HG03342 (cell line): ENCODE measurements at regions not wholly inside any gene's neighbourhood (a gene's known extent, or its start where the extent isn't known, plus 50 kb on each side); places are given as distances from the start of the nearest gene placed in this dataset.
"Not testable (repeated sequence)": the region's sequence is repeated elsewhere in the genome, so short reads cannot be mapped to it uniquely, and the experiment has no call there.

Experiments used
- ATAC-seq: cut with Tn5 transposase; IDR thresholded peaks from one replicate; pipeline ENCODE4 v1.9.1; 2021; ENCODE audit warnings: mild to moderate bottlenecking, moderate library complexity; ENCODE audit not compliant: unreplicated experiment

DNA sequence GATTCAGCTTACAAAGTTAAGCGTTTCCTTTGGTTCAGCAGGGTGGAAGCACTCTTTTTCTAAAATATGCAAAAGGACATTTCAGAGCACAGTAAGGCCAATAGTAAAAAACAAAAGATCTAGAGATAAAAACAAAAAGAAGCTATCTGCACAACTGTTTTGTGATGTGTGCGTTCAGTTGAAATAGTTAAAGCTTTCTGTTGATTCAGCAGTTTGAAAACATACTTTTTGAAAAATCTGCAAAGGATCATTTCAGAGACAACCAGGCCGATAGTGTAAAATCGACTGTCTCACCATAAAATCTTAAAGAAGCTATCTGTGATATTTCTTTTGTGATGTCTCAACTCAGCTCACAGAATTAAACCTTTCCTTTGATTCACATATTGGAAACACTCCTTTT is 300.0 kb upstream of the ALG10B start:
- no peak for ATAC-seq

DNA sequence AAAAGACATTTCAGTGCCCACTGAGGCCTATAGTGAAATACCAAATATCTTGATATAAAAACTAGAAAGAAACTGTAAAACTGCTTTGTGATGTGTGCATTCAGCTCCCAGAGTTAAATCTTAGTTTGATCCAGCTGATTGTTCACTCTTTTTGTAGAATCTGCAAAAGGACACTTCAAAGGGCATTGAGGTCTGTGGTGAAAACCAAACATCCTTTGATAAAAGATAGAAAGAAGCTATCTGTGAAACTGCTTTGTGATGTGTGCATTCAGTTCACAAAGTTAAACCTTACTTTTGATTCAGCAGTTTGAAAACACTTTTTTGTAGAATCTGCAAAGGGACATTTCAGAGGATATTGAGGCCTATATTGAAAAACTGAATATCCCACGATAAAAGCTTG is 290.7 kb upstream of the ALG10B start:
- ATAC-seq: no peak

DNA sequence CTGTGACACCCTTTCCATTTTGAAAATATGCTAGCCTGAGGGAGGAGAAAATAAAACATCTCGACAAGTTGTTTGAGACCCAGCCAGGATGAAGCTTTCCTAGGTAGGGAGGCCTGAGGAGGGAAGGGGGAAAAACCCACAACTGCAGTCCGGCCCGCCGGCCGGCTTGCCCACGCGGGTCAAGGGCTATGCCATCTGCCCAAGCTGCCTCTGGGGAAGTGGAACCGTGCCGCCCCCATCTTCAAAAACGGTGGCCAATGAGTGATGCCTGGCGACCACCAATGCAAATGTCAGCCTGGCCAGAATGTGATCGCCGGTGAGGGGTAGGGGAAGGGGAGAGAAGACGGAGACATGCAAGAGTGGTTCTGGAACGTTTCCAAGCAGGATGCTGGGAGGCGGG is 263.5 kb upstream of the ALG10B start:
- ATAC-seq: no peak

DNA sequence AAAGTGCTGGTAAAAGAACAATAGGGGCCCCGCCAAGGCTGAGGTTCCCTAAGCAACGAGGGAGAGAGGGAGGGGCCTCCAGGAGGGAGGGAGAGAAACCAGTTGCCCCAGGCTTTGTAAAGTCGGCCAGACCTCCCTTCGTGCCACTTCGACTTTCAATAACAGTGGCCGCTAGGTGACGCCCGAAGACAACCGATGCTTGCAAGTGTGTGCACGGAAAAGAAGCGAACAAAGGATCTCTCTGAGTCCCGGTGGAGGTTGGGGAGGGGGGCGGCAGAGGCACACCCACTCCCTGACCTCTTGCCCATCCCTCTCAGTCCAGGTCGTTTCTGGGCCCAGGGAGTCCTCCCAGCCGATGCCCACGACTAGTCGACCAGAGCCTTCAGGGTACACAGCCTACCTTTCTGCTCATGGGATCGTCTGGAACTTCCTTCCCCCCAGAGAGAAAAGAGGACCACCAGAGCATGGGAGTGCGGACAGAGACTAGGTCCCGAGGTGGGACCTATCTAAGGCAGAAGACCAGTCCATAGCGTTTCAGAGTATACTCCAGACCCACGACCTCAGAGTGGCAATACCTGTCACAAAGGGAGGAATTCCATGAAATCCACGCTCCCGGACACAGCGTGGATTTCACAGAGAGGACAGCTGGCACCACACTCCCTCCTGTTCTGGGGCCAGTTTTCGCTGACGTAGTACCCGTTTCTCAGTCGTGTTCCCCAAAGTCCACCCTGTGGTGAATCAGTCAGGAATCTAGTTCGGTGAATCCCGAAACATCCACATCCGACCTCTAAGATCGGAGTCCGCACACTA is 262.7 kb upstream of the ALG10B start:
- no peak for ATAC-seq

DNA sequence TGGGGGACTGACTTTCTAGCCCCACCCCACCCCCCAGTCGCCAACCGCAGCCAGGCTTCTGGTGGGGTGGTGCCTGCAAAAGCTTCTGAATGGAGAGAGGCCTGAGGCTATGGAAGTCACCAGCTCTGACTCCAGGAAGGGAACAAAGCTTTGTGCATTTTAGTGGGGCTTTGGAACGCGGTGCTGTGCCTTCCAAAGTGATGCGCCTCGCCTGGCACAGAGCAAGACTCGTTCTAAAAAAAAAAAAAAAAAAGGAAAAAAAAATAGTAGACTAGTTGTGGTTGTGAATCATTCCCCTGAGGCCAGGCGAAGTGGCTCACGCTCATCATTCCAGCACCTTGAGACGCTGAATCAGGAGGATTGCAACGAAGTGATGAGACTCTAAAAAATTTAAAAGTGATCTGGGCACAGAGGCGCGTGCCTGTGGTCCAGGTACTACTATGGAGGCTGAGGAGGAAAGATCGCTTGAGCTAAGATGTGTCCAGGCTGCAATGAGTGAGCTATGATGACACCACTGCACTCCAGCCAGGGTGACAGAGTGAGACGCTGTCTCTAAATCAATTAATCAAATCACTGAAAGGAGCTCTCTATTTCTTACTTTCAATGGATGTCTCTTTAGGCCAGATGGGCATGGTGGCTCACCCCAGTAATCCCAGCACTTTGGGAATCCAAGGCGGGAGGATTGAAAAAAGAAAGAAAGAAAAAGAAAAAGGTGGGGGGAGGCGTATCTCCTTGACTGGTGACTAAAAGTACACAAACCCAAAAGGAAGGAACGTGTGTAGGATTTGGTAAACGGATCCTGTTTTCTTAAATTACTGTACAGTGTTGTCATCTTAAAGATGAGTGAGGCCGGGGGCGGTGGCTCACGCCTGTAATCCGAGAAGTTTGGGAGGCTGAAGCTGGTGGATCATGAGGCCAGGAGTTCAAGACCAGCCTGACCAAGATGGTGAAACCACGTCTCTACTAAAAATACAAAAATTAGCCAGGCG is 259.6 kb upstream of the ALG10B start:
- no peak for ATAC-seq

DNA sequence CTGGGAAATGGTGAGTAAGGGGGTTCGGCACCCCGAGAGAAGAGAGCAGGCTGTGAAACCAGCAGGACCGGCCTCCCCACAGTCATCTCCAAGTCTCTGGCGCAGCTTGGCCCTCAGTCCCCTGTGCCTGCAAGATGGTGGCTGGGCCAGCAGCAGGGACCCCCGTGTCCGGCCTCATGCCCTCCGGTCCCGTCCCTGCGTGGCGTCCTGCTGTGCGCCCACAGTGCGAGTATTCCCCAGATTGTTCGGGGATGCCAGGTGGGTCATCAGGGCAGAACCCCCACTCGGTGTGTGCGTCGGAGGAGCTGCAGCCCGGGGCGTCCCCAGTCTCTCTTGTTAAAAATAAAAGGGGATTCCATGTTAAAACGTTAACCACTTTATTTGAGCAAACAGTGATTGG is 216.9 kb upstream of the ALG10B start:
- no peak for ATAC-seq

DNA sequence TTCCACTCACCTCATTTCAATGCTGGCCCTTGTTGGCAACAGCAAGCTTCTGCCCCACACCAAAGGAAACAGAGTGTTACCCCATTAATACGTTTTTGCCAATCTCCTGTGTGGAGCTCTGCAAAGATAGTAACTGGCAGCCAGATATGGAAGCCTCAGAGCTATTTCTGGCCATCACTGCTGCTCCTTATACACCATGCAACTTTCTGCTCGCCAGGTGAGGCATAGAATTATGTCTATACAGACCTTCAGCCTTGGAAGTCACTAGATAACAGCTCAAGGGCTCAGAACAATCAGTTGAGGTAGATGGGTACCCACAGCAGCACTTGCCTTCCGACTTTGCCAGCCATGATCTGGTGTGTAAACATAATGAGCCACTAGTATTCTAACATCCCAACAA is 214.8 kb upstream of the ALG10B start:
- no peak for ATAC-seq

DNA sequence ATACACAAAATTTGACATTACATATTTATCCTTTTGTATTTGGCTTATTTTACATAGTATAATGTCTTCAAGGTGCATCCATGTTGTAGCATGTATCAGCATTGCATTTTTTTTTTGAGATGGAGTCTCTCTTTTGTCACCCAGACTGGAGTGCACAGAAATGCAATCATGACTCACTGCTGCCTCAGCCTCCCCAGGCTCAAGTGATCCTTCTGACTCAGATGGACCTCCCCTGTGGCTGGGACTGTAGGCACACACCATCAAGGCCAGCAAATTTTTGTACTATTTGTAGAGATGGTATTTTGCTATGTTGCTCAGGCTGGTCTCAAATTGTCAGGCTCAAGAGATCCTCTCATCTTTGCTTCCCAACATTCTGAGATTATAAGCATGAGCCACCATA is 214.4 kb upstream of the ALG10B start:
- no peak for ATAC-seq

DNA sequence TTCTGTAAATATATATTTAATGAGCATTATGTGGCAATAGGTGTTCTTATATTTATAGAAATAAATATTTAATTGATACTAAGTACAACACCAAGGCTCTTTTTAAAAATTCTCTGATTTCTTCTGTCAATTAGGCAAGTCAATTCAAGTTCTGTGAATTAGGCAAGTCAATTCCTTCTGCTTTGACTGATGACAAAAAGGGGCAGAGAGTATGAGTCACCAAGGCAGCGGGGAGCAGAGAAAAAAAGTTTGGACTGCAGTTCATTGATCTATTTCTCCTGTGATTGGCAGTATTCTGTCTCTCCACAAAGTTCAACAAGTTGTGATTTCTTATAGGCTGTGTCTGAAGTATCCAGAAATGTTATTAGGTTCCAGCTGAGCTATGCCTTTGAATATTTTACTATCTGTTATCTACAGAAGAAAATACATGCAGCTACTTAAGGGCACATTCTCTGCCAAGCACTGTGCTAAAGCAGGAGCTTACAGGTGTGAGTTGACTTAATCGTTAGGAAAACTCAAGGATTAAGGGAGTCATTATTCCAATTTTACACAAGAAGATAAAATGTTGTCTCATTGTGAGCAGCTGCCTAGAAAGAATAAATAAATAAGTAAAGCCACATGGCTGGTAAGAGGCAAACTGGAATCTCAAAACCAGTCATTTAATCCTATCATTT is 206.4 kb upstream of the ALG10B start:
- no peak for ATAC-seq

DNA sequence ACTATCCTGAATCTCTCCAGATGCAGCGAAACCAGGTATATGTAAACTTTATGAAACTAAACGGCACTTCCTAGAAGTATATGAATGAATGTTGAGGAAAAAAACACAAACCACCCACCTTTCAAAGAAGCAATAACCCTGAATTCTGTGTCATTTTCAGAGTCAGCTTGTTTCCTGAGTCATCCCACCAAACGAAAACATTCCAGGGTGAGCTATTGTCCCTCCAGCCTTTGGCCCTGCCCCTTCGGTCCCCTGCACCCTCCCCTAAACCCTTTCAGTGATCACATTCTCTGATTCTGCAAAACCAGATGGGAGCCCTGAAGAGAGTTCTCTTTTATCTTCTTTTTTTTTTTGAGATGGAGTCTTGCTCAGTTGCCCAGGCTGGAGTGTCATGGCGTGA is 202.6 kb upstream of the ALG10B start:
- no peak for ATAC-seq

DNA sequence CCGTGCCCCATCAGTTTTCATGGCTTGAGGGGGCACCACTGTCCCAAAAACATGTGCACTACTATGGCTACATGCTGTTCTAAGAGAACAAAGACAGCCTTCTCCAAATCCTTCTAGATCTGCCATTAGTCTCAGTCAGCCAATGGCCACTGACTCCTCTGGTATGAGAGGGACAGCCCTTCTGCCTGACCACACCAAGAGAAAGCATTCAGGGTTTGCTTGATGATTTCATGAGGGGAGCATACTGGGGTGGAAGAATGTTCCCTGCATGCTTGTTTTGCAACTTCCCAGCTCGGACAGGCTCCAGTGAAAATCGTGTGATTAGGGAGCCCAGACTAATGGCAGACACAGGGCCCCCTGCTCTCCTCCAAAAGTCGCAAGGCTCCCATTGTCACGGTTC is 199.6 kb upstream of the ALG10B start:
- no peak for ATAC-seq

DNA sequence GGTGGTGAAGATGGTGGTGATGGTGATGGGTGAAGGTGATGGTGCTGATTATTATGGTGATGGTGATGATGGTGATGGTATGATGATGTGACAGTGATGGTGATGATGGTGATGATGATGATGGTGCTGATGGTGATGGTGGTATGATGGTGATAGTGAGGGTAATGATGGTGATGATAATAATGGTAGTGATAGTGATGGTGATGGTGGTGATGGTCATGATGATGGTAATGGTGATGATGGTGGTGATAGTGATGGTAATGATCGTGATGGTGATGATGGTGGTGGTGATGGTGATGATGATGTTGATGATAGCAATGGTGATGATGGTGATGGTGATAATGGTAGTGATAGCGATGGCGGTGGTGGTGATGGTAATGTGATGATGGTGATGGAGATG is 197.9 kb upstream of the ALG10B start:
- no peak for ATAC-seq

DNA sequence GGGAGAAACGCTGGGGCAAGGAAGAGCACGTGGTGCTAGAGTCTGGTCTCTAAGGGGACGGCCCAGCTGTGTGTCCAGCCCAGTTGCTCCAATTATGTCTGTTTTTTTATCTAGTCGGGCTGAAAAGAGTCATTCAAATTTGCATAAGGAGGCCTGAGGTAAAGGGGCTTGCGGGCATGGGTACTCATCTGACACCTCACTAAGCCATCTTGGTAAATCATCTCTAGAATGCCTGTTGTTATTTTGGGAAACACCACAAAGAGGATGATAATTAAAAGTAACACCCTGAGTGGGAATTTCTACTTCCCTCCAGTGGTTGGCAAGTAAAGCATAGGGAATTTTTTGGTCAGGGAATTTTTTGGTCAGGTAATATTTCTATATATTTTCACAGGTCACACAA is 196.1 kb upstream of the ALG10B start:
- no peak for ATAC-seq

DNA sequence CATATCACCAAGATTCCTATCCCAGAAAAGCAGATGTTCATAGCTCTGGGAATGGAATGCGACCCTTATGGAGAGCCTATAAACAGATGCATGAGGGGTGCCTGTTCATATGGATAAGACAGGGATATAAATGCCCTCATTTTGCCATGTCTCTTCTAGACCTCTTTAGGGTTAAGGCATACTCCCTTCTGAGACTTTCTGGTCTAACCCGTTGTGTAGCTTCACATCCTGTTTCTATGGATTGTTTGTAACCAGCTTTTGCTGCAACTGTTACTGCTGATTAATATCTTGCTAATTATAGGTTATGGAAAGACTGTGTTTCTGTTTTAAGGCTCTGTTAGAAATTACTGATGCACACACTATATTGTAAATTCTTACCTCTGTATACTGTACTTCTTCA is 193.5 kb upstream of the ALG10B start:
- ATAC-seq: not testable (repeated sequence)

DNA sequence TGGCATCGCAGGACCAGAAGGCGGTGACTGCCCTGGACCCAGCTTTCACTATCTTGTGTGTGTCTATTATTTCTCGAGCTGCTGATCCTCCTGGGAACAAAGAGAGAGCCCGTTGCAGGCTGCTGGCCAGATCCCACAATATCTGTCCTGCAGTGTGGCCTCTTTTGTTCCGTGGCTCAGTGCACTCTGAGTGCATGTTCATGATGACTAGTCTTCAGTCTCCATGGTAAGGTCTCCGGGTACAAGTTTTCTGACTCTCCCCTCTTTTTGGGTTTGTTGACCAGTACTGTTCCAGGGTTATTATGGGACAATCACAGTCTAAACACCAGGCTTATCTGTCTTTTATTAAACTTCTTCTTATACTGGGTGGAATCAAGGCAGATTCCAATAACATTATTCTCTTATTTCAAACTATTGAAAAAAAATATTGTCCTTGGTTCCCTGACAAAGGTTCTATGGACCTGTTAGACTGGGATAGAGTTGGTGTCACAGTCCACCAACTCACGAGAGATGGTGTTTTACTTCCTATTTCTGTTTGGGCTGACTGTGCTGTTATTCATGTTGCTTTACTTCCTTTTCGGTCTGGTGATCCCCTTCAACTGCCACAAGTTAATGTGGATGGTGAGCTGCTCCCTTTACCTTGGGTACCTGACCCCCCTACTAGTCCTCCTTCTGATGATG is 192.9 kb upstream of the ALG10B start:
- no peak for ATAC-seq

DNA sequence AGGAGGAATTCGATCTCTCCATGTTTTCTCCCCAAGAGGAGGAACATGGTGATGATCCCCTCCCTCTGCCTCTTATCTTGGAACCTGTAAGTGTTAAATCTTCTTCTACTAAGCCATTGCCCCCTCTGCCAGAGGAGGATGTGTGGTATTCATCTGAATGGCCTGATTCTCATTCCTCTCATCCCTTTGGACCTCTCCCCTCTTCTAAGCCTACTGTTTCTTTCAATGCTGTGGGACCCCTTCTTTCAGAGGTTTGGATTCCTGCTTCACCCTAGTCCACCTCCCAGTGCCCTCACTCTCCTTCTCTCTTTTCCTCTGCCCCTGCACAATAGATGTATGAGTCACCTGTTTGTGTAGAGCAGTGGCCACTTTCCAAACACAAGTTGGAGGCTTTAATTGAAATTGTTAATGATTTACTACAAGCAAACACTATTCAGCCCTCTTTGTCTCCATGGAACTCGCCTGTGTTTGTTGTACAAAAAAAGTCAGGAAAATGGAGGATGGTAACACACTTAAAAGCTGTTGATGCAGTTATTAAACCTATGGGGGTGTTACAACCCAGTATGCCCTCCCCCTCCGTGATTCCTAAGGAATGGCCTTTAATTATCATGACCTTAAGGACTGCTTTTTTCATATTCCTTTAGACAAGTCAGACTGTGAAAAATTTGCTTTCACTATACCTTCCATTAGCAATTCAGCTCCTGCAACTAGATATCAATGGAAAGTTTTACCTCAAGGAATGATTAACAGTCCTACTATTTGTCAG is 192.1 kb upstream of the ALG10B start:
- no peak for ATAC-seq

DNA sequence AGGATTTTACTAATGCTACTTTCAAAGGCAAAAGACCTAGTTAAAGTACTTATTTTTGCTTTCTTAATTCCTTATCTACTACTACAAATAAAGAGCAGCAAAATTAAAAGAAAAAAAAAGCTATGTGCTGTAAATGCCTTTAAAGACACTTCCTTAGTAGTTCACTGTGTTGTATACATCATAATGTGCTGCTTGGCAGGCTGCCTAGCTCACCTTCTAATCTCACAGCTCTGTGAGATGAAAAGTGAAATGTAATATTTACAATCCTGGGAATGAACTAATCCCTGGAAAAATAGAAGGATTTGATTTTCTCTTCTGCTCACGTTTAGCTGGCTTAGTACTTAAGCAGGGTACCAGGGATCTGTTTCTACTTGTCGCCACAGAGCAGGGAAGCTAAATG is 184.4 kb upstream of the ALG10B start:
- ATAC-seq: no peak

DNA sequence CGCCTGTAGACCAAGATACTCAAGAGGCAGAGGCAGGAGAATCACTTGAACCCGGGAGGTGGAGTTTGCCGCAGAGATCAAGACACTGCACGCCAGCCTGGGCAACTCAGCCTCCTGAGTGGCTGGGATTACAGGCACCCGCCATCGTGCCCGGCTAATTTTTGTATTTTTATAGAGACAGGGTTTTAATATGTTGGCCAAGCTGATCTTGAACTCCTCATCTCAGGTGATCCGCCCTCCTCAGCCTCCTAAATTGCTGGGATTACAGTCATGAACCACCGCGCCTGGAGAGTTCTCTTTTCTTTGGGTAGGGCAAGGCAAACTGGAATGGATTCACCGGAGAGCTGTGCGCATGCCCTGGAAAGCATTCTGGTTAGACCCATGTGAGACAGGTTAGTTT is 179.3 kb upstream of the ALG10B start:
- no peak for ATAC-seq

DNA sequence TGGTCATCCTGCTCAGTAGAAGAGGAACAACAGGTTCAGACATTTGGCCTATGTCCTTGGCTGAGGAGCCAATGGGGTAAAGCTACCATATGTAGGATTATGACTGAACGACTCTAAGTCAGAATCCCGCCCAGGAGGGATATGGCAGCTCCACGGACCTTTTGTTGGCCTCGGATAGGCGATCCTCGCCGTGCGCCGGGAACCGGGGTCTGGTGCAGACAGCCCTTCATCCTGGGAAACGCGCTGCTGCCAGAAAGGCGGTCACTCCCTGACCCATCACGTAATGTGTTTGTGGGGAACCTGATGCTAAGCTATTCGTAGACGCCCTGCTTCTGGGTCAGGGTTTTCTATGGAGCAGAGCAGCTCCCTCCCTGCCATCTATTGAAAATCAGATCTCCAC is 178.9 kb upstream of the ALG10B start:
- no peak for ATAC-seq
